COLO829 (cell line): ENCODE measurements at regions not wholly inside any gene's neighbourhood (a gene's known extent, or its start where the extent isn't known, plus 50 kb on each side); places are given as distances from the start of the nearest gene placed in this dataset.
"Not testable (repeated sequence)": the region's sequence is repeated elsewhere in the genome, so short reads cannot be mapped to it uniquely, and the experiment has no call there.

Source experiments
- DNase-seq: peaks from one replicate; pipeline ENCODE4 v3.0.0; 2012; ENCODE audit warnings: low spot score

DNA sequence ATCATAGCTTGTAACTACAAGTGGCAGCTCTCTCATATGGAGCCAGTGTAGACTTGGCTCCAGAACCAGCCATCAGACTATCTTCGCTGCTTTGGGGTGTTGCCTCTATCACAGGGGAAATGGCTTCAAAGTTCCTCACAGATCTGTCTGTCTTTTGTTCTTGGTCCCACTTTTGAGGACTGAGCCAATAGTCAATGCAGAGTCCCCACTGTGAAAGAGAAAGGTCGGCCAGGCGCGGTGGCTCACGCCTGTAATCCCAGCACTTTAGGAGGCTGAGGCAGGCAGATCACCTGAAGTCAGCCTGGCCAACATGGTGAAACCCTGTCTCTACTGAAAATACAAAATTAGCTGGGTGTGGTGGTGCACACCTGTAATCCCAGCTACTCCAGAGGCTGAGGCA, 86.9 kb upstream of the FZD7 start:
- not testable (repeated sequence) for DNase-seq

- DNase-seq: no peak
Measured at GRCh38 chr2:201947287-201947686, 86.4 kb upstream of the FZD7 start.

GRCh38 chr2:201949181-201949926, 84.3 kb upstream of the FZD7 start:
- no peak for DNase-seq

DNA sequence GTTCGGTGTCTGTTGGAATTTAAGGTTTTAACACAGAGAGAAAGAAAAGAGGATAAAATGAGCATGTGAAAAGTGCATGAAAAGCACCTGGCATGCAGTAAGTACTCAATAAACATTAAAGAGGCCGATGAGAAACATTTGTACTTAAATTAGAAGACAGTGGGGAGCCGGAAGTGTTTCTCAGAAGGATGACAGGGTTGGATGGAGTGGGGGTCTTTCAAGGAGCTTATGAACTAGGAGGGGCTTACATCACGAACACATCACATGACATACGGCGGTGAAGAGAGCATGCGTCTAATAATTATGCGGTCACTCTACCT, 83.8 kb upstream of the FZD7 start:
- DNase-seq: no peak

DNA sequence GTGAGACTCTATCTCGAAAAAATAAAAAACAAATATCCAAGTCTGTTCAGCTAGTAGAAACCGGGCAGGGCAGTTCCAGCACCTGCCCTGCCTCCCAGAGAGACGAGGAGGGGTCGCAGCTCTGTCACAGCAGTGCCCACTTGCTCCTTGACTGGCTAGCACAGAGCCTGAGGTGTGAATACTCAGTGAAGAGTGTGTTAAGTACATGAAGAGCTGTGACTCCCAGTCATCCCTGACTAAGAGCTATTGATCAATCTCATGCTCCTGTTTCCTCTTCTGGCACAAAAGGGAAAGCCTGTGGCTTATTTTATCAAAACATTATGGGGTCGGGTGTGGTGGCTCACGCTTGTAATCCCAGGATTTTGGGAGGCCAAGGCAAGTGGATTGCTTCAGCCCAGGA, 83.0 kb upstream of the FZD7 start:
- DNase-seq: no peak

DNA sequence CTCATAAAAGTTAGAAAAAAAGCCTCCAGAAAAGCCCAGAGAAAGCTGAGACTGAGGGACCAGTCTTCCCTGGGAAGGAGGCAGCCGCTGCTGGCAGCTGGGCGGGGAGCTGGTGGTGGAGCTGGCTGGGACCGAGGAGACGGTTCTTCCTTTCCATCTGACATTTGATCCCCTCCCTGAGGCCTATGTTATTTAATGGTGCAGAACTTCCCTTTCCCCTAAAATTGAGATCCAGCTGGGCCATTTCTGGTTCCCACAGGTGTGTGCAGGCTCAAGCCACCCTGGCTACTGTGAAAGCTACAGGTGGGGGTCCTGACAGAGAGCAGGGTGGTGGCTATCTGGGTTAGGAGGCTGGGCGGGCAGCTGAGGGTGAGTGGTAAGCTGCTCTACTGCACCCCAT, 81.5 kb upstream of the FZD7 start:
- no peak for DNase-seq

DNA sequence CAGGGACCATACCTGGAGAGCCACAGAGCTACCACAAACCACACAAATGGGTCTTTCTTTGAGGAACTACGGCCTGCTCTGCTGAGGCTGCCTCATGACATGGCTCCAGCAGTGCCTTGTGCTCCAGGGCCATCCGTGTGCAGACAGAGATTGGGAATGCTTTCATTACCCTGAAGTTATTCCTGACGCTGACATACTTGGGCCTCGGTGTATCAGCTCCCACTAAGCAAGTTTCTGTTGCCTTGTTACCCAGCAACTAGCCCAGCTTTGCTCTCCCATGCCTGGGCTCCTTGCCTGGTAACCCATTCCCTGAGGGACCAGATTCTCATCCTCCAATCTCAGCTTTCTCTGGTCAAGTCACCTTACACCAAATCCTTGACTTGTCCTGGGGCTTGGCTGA, 80.3 kb upstream of the FZD7 start:
- no peak for DNase-seq

DNA sequence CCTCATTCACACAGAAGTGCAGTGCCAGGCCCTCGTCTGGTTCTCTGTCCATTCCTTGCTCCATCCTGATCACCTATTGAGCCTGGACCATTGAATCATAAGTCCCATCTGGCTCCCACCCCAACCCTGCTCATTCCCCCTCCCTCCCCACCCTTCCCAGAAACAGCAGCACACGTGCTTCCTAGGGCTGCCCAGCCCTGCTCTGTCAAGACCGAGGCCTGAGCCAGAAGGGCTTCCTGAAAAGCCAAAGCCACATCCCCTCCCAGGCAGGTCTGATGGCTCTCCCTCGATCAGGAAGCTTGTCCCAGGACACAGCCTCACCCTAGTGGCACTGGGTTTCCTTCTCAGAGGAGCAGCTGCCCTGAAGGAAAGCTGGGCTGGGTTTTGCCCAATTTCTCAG, 79.8 kb upstream of the FZD7 start:
- DNase-seq: no peak

DNA sequence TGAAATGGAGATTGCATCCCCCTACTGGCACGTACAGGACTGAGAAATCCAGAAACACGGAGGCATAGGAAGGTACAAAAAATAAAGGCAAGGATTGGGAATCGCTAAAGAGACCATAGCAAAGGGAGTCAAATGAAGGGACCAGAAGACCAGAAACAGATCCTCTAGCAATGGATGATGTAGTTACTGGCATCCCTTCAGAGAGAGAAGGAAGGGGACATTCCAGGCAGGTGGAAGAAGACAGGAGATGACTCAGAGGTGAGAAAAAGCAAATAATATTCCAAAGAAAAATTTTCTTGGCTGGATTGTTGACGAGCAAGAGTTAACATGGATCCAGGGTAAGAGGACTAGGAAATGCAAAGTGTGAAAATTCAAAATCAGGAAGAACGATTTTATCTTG, 78.4 kb upstream of the FZD7 start:
- DNase-seq: no peak

DNA sequence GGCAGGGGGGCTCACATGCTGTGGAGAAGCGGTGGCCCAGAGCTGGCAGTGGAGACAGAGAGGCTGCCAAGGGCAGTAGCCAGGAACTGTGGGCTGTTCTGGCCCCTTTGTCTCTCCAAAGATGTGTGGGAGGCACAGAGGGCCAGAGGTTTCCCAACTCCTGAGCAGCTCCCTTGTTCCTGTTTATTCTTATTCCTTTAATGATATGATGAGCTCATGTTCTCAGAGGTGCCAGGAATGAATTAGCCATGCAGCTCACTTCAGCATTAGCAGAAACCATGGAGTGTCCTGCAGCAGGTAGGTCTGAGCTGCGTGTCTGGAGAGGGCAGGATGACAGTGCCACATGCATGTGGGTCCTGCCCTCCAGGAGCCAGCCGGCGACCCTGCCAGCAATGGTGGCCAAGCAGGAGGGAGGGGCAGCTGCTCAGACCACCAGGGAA, 77.9 kb upstream of the FZD7 start:
- DNase-seq: no peak

DNA sequence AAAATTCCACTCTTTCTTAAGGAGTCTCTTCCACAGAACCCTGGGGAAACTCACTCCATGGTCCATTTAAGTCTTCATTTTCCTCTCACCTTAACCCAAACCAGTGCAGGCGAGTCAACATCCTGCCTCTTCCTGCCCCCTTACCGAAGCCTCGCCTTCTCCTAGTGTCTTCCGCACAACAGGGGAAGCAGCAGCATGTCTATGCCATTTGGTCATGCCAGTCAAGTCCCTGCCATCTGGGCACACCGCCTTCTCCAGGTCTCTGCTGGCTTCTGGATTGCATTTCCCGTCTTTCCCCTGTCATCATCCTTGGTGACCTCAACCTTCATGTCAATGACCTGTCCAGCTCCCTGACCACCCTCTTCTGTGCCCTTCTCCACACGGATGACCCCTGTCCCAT, 77.3 kb upstream of the FZD7 start:
- DNase-seq: no peak

- DNase-seq: no peak
Measured at GRCh38 chr2:201957091-201957490, 76.6 kb upstream of the FZD7 start.

GRCh38 chr2:201959198-201959597, 74.5 kb upstream of the FZD7 start:
- DNase-seq: no peak

DNA sequence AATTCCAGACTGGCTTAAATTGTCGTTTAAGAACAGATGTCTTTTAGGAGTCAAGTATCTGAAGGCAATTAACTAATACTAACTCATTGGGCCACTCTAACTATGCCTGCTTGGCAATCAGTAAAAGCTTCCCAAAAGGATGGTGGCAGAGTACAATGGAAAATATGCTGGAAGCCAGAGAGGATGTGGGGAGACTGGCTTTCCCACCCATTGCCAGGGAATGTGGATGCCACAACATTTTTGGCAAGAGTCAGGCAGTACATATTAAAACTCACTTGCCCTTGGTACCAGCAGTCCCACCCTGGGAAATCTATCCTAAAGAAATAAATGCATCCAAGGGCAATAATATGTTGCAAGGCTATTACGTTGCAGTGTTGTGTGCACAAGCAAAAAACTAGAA, 74.0 kb upstream of the FZD7 start:
- DNase-seq: no peak

- no peak for DNase-seq
Measured at GRCh38 chr2:201960305-201960704, 73.3 kb upstream of the FZD7 start.

DNA sequence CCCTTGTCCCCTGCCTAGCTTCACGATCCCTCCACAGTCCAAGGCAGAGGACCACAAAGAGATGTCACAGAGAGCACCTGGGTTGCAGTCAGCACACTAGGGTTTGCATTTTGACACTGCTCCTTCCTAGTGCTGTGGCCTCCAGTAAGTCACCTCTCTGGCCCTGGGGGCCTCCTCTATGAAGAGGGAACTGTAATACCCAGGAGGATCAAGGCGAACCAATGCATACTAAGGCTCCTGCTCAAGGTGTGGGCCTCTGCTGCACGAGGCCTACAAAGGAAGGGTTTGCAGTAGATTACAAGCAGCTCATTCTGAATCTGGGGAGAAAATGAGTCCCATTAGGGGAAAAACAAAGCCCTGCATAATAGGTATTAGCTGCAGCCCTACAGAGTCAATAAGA, 72.3 kb upstream of the FZD7 start:
- DNase-seq: no peak

- DNase-seq: no peak
Measured at GRCh38 chr2:201962774-201963562, 70.7 kb upstream of the FZD7 start.

- no peak for DNase-seq
Measured at GRCh38 chr2:201964011-201964410, 69.6 kb upstream of the FZD7 start.

GRCh38 chr2:201964631-201965206, 68.9 kb upstream of the FZD7 start:
- DNase-seq: no peak

DNA sequence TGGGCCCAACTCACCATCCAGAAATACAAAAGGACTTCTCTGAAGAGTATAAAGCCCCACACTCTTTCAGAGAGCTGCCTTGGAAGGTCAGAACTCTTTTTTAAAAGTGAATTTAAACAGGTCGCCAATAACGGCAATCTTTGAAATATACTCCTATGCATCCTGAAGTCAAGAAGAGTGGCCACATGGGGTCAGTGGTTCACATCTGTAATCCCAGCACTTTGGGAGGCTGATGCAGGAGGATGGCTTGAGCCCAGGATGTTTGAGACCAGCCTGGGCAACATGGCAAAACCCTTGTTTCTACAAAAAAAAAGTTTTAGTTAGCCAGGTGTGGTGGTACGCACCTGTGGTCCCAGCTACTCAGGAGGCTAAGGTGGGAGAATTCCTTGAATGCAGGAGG, 68.1 kb upstream of the FZD7 start:
- no peak for DNase-seq

- DNase-seq: no peak
Measured at GRCh38 chr2:201966691-201967438, 66.8 kb upstream of the FZD7 start.

GRCh38 chr2:201968050-201968449, 65.6 kb upstream of the FZD7 start:
- no peak for DNase-seq

DNA sequence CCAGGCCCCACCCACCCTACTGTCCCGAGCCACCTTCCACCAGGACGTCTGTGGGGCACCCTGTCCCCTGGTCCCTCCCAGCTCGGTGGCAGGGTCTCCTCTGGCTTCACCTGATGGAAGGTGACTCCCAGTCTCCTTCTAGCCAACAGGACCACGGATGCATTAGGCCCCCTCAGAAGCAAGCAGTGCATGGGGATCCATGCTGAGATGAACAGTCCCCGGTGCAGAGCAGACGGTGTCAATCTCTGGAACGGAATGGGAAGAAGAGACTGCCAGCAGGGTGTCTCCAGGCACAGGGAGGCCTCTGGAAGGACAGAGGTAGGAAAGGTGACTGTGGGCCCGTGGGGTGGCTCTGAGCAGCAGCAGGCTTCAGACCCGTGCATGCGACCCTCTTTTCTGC, 65.2 kb upstream of the FZD7 start:
- DNase-seq: no peak
